Hematopoietic multipotent progenitor cell (in vitro differentiated cells): ENCODE measurements at regions not wholly inside any gene's neighbourhood (a gene's known extent, or its start where the extent isn't known, plus 50 kb on each side); places are given as distances from the start of the nearest gene placed in this dataset.

Experiments used
- DNase-seq, 3 donors: peaks; one replicate each; pipeline ENCODE4 v3.0.0-alpha.2; 2011 to 2015; ENCODE audit warnings: low read depth in 2 of 3, low spot score in 2 of 3

DNA sequence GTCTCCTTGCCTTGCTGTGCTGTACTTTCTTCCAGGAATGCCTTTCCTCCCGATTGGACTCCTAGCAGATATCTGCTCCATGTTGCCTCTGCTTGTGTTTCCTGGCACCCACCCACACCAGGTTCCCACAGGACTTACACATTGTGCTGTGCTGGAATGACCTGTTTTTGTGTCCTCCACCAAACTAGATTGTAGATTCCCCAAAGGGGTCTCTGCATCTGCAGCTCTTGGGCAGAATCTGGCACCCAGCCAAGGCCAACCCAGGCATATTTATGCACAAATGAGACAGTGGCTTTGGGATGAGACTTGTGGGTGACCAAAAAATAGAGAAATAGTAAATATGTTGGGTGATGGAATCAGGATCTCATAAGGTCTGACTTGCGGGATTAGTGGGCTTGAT lies 278.2 kb downstream of the RRAGC start:
- no peak for DNase-seq

DNA sequence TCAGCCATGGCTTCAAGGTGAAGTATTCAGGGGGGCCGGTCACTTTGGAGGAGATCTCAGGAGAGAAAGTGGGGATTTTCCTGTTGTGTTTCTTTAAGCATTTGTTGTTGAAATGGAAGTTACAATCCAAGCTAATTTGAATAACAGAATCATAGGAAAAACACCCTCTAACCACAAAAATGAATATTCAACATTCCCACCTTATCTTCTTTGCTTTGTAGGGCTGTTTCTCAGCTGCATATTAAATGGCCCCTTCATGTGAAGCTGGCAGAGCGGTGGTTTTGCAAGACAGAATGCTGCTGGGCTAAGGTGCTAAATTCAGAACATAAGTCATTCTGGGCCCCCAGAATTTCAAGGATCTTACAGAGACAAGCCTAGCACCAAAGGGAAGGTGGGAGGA lies 279.0 kb downstream of the RRAGC start:
- DNase-seq = no peak

DNA sequence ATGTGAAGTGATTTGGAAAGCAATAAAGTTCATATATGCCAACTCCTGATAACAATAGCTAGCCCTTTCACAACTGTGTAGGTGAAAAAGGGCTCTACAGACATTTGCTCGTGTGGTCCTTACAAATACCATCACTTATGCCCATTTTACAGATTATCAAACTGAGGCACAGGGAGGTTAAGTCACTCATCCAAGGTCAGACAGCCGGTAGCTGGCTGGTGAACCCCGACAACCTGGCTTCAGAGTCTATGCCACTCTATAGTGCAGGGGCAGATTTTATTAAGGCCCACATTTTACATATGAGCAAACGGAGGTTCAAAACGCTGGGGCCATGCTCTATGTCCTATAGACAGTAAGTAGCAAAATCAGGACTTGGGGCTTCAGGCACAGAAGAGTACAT lies 280.5 kb downstream of the RRAGC start:
- DNase-seq = no peak

DNA sequence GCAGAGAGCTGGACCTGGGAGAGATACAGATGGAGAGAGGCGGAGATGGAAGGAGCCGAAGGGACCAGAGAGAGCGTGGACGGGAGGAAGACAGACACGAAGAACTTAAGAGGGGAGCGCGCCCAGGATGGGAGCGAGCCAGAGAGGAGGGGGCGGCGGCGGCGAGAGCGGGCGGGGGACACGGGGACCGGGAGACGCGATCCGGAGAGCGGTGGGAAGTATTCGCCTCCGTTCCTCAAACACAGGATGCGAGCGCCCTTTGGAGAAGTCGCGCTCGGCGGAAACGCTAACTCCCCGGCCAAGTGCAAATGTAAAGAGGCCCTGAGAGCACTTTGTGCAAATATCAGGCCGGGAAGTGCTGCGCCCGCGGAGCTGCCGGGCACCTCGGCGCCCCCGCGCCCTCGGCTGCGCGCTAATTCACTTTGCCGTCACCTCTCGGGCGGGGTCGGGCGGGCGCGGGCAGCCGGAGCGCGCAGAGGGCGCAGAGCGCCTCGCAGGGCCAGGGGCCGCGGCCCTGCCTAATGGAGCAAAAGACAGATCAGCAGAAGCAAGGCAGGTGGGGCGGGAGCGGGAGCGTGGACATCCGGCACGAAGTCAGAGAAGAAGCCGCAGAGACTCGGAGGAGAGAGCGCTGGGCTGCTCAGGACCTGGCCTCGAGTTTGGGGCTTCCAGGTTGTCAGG lies 281.2 kb downstream of the RRAGC start:
- no peak for DNase-seq

DNA sequence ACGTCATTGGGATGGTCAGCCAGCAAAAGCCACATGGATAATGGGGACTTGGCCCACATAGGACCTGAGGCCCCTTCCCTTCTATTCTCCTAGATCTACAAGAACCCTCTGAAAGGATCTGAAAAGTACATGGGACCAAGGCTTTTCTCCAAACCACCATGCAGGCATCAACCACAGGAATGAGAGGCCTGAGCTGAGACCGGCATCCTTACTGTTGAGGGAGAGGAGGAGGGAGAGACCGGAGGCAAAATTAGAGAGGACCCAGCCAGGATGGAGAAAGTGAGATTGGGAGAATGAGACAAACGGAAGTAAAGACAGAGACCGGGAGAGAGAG lies 281.7 kb downstream of the RRAGC start:
- DNase-seq = no peak

DNA sequence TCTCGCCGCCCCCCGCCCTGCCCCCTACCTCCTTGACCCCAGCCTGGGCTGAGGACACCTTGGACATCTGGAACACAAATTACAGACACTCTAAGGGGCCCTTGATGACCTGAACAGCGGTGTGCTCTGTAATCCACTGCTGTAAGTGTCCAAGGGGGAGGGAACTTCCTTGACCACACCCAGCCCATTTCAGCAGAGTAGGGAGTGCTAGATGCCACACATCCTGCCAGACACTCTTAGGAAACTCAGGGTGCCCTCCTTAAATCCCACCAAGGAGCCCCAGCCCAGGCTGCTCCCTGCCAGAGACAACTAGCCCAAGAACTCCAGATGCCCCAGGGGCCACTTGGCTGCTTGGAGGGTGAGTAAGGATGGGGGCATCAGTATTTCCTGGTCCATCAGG lies 282.2 kb downstream of the RRAGC start:
- DNase-seq = no peak

DNA sequence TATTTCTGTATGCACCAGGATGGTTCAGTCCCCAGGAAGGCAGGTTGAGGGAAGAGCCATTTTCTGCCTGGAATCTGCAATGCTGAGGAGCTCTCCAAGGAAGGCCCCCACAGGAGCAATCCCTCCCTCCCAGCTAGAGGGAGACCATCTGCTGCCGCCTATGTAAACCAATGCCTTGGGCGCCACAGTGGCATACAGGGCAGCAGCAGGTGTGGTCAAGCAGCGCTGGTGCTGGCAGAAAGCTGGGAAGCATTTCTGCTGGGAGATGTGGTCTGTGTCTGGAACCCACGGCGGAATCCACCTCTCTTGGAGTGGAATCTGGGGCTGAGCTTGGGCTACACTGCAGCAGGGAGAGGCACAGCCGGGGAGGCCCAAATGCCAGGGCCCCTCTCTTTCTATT lies 283.3 kb downstream of the RRAGC start:
- no peak for DNase-seq

DNA sequence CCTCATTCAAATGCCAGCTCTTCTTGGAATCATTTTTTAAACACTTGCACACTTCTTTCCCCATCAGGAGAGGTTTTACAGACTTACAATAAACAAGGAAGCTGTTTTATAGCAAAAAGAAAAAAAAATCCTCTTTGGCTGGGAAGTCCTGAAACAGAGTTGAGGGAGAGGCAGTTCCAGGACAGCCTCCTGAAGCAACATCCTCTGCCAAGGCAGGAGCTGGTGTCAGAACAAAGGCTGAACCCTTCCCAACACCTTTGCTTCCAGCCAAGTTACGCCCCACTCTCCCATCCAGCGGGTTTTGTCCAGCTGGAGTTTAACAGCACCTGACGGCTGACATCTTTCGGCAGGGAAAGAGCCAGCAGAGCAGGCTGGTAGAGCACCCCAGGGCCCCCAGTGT lies 287.8 kb downstream of the RRAGC start:
- no peak for DNase-seq

DNA sequence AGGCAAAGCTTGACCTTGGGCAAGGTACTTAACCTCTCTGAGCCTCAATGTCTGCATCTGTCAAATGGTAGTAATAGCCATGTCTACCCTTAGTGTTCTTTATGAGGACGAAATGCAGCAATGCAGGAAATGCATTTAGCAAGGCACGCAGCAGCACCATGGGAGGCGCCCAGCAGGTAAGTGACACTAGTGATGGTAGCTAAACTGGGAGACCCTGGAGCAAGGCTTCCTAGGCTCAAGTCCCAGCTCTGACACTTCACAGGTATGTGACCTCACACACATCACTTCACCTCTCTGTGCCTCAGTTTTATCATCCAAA lies 289.0 kb downstream of the RRAGC start:
- DNase-seq = no peak

DNA sequence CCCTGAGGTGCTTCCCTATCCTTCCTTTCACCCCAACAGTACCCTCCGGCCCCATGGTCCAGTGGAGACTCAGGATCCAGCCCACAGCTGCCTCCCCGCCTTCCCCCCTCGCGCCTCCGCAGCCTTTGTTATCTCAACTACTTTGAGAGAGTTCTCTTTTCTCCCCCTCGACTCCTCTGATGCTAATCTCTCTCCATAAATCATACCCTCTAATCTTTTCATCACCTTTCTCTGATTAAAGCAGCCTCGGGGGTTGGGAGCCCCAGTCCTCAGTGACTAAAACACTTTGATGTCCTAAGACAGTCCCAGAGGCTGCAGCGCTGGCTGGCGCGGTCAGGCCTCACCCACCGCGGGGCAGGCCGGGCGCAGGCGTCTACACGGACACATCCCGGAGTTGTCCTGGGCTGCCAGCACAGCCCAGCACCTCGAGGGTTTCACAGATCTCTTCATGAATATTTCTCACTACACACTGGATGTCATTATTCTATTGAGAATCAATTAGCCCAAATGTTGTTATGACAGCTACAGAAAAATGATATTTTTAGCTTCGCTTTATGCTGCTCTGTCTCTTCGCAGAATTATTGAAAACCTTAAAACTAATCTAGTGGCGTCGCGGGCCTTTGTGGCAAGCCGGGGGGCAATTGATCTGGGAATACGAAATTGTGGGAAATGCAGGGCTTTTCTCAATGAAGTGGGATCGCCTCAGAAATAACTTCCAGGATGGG lies 289.5 kb downstream of the RRAGC start:
- no peak for DNase-seq

DNA sequence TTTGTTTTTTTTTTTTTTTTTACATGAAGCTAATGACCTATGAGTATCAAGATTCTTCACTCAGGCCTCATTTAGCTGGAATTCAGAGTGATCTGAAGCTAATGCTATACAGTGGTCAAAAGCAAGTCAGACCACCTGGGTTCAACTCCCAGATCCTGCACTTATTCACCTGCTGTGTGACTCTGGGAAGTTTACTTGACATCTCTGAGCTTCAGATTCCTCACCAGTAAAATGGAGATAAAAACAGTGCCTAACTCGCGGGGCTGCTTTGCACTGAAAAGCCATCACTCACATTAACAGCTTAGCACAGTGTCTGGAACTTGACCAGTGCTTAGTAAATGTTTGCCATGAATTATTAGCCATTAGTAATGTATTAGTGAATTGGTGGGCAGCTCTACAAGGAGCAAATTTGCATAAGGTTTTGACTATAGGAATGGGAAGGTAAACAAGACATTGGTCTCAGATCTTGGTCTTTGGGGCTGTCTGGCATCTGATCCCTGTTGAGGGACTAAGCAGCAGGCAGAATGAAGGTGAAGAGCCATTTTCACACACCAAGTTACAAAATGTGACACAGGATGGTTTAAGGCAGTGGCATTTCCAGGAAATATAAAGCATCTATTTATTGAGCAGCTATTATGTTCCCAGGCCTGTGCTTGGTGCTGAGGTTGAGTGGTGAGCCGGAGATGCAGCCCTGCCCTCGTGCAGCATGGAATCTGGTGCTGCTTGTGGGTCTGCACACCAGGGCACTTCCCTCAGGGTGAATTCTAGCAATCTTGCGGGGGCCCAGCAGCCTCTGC lies 291.3 kb downstream of the RRAGC start:
- DNase-seq = no peak

DNA sequence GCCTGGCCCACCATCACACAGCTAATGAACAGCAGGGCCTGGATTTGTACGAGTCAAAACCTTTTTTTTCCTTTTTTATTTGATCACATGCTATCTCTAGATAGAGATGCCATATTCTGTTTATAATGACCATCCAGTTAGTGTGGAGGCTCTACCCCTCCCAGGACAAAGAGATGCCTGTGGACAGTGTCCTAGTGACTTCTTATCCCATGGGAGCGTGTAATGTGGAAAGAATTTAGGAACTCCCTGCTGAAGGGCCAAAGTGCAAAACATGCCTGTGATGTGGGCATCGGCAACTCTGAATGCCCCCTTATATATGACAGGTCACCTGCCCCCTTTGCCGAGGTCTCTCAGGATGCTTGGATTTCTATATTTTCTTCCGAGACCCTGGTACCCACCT lies 292.2 kb downstream of the RRAGC start:
- no peak for DNase-seq

DNA sequence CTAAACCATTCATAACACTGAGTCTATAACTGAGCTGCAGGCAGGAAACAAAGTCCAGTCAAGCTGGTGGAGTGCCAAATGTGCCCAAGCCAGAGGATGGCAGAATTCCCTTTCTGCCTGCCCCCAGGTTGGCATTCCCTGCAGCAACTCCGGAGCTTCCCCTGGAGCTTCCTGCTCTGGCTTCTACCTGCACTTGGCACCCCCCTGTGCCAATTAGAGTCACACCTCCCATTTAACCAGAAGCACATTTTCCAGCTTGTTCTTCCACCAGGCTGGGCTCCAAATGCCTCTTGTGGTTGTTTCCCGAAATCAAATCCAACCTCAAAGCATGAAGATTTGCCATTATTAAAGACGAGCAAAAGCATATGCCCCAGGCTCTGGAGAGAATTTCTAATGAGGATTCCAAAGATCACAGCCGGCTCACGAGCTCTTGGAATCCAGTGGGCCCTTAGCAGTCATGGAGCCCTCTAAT lies 294.5 kb downstream of the RRAGC start:
- DNase-seq = no peak

DNA sequence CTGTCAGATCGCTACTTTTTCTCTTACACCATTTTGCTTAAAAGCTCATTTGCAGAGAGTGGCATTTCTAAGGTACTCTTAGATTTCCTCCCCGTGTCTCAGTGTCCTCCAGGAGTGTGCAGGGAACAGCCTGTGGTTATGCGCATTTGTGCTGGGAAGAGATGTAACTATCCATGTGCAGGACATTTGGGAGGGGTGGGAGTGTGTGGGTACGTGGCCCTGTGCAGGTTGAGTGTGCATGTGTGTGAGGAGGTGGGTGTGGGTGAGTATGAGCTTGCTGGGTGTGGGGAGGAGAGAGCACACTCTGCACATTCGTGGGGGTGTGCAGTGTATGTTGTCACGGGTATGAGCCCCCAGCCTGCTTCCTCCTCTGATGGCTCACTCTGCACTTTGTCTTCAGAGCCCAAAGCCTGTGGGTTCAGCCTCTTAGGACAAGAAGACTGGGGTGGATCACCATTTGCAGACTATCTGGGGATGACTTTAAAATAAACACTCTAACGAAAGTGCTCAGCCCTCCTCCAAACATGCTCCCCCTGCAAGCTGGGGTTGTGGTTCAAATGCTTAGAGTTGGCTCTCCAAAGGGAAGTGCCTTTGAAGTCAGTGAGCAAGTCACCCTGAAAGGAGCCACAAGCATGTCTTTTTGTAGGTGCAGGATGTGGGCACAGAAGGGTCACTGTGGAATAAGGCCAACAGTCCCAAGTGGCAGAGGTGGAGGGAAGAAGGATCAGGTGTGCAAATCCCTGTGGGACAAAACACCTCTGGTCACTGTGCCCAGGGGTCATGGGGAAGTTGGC lies 295.4 kb downstream of the RRAGC start:
- no peak for DNase-seq

DNA sequence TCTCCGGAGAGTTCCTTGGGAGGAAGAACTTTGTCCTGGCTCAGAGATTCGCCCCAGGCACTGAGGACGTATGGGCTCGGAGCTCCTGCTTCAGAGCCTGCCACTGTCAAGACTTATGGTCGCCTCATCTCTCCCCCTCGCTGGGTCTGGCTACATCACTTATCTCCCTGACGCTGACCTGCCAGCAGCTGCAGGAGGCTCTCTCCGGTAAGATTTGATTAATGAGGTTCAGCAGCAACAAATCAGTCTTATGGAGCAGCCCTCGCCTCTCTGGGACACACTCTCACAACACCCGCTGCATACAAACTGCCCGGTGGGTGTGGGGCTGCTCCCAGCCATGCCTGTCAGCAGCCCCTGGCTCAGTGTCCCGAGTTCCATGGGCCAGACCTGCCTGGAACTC lies 297.8 kb downstream of the RRAGC start:
- no peak for DNase-seq

DNA sequence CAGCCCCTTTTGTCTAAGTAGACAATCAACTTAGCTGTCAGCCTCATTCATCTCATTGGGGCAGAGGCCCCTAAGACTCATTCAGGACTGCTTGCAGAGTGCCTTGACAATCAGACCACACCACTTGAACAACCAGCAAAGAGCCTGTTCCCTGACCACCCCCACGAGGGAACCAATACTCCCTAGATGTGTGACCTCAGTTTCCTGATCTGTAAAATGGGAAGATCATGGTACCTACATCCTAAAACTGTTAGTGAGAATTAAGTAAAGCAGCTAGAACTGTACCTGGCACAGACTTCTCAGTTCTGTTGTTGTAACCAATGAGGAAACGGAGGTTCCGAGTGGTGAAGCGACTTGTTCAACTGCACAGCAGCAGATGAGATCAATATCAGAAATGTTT lies 298.5 kb downstream of the RRAGC start:
- DNase-seq = no peak

DNA sequence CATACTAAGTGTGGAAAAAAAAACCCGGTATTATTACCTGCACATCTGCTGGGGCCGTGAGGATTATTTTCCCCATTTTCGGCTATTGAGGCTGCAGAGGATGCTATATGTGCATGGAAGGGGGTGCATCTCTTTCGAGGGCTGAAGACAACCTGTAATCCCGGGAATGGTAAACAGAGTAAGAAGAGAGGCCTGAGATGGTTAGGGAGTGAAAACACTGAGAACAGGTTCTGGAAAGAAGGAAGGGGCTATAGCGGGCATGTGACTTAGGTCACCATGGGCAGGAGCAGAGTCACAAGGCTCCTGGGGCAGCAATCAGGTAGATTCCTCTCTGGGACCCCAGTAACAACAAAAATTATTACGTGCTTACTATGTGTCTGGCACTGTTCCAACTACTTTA lies 299.1 kb downstream of the RRAGC start:
- no peak for DNase-seq

DNA sequence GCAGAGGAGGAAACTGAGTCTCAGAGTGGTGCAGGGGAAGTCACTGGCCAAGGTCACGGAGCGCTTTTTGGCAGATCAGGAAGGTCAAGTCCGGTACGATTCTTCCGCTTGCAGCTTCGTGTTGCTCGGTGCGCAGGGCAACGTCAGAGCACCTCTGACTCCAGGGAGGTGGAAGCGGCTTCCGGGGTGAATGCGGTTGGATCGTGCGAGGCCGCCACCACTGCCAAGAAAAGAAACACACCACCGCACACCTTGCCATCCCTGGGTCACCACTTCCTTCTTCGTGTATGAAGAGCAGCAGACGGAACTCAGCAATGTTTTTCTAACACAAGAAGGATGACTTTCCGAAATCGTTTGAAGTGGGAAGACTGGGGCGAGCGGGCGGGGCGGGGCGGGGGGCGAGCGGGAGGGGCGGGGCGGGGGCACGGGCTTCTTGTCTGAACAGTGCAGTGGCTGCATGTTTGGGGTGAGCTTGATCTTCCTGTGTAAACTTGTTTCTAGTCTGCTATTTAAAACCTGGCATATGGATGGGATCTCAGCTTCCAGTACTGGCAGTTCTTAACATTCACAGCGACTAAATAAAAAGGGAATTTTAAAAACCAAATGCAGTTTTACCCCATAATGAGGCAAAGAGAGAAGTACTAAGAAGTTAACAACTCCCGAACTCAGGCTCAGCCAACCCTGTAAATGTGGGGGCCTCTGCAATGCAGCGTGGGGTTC lies 300.0 kb downstream of the RRAGC start:
- DNase-seq = peak; percentile 56 to 81 (median 65)

DNA sequence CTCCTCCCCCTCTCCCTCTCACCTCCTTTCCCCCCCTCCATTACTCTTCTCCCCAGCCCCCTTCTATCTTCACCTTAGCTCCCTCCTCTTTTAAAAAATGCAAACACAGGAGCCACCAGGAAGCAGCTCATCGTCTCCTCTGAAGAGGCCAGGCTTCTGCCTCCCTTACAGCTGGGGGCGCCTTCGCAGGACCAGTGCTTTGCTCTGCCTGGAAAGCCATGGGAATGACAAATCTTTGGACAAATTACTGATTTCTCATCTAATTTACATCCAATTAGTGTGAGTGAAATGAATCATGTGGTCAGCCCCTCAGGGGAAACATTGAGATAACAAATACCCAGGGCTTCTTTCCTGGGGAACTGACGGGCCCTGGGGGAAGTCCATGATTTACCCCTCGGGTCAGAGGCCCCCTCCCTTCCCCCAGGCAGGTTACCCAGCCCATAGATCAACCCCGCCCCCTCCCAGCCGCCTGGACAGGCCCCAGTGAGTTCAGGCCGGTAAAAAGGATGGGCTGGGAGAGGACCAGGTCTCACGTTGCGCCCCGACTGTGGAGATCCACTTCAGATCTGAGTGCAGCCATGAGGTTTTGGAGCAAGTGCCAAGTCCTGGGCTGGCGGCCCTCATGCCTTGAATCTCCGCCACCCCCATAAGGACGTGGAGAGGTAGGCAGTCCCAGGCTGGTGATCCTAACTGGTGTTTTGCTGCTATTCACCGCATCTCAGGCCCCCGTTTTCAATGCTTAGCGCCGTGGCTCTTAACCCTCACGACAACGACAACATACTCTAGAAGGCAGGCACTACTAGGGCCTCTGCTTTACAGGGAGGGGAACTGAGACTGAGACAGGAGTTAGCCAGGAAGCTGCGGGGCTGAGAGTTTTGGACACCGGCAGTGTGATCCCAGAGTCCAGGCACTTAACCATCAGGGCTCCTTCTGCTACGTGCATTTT lies 300.8 kb downstream of the RRAGC start:
- DNase-seq = peak in 2 of 3 donors; percentile 6 to 27
